IPS DF 6.9 (cell line): ENCODE measurements at regions not wholly inside any gene's neighbourhood (a gene's known extent, or its start where the extent isn't known, plus 50 kb on each side); places are given as distances from the start of the nearest gene placed in this dataset.

Experiments used
- DNase-seq: peaks from one replicate; pipeline ENCODE4 v3.0.0-alpha.2; 2013; ENCODE audit warnings: low read depth, low spot score
- H3K27ac ChIP-seq: one replicate; pipeline ENCODE4 v1.5.1; 2013; ENCODE audit warnings: low read length, control low read depth
- H3K27me3 ChIP-seq: 2 replicates; pipeline ENCODE4 v1.6.1; 2013; ENCODE audit warnings: mild to moderate bottlenecking, low read length; ENCODE audit not compliant: control insufficient read depth, insufficient read depth
- H3K36me3 ChIP-seq: 2 replicates; pipeline ENCODE4 v1.6.1; 2013; ENCODE audit warnings: low read length; ENCODE audit not compliant: control insufficient read depth, insufficient read depth
- H3K4me1 ChIP-seq: 2 replicates; pipeline ENCODE4 v1.6.1; 2013; ENCODE audit warnings: low read length; ENCODE audit not compliant: control insufficient read depth, insufficient read depth
- H3K4me3 ChIP-seq: 2 replicates; pipeline ENCODE4 v1.5.1; 2013; ENCODE audit warnings: mild to moderate bottlenecking, low read length
- H3K9me3 ChIP-seq: 2 replicates; pipeline ENCODE4 v1.6.1; 2013; ENCODE audit warnings: low read length, inconsistent platforms; ENCODE audit not compliant: control insufficient read depth, insufficient read depth
- WGBS: extraction: QIAGEN DNeasy Blood & Tissue Kit; methylation state at CpG from one replicate; pipeline ENCODE4 v1.1.7; 2013; ENCODE audit warnings: mixed read lengths, missing lambda C conversion rate; ENCODE audit not compliant: insufficient read length, insufficient coverage; 5-methylcytosine and 5-hydroxymethylcytosine counted together

GRCh38 chr3:107441617-107442016 lies 64.4 kb downstream of the CCDC54 start:
- H3K4me1 ChIP-seq: peaks cover 4% of the 10 kb centered on the region; the same call in 1 of the 2 replicates
- no peaks in the 10 kb centered on the region for H3K9me3 ChIP-seq
- 100% methylated on average over 2 of the region's 6 CpGs for WGBS
- H3K27me3 ChIP-seq: no peaks in the 10 kb centered on the region
- H3K4me3 ChIP-seq: no peak overlapping the region
- H3K36me3 ChIP-seq: no peaks in the 10 kb centered on the region
- no peak overlapping the region for H3K27ac ChIP-seq
- no peak for DNase-seq

- Histone ChIP-seq H3K4me3 (no peak overlapping the region), H3K36me3 (no peaks in the 10 kb centered on the region), H3K9me3 (no peaks in the 10 kb centered on the region), H3K4me1 (peaks cover 4% of the 10 kb centered on the region; the same call in 1 of the 2 replicates), H3K27me3 (no peaks in the 10 kb centered on the region), H3K27ac (no peak overlapping the region)
- WGBS: no CpG with 5 or more reads among the region's 2 CpGs
- no peak for DNase-seq
Observed at GRCh38 chr3:107443461-107443860, 66.2 kb downstream of the CCDC54 start.

- no CpG with 5 or more reads among the region's 1 CpG for WGBS
- no peaks in the 10 kb centered on the region for H3K9me3 ChIP-seq
- H3K4me1 ChIP-seq: no peaks in the 10 kb centered on the region
Observed at GRCh38 chr3:107446706-107447105, 69.5 kb downstream of the CCDC54 start.

GRCh38 chr3:107450254-107450893 lies 72.4 kb upstream of the BBX start:
- Histone ChIP-seq H3K27me3 (no peaks in the 10 kb centered on the region), H3K9me3 (no peaks in the 10 kb centered on the region), H3K4me3 (no peak overlapping the region), H3K36me3 (no peaks in the 10 kb centered on the region), H3K4me1 (no peaks in the 10 kb centered on the region), H3K27ac (no peak overlapping the region)
- WGBS: no CpG with 5 or more reads among the region's 2 CpGs
- DNase-seq: no peak

More at GRCh38 chr3:107446706-107447105, 69.5 kb downstream of the CCDC54 start:
- Histone ChIP-seq H3K27me3 (no peaks in the 10 kb centered on the region), H3K4me3 (no peak overlapping the region), H3K36me3 (no peaks in the 10 kb centered on the region), H3K27ac (no peak overlapping the region)
- no peak for DNase-seq

GRCh38 chr3:107452436-107452835 lies 70.3 kb upstream of the BBX start:
- Histone ChIP-seq H3K27ac (no peak overlapping the region), H3K9me3 (no peaks in the 10 kb centered on the region), H3K4me1 (no peaks in the 10 kb centered on the region), H3K4me3 (no peak overlapping the region), H3K27me3 (no peaks in the 10 kb centered on the region), H3K36me3 (no peaks in the 10 kb centered on the region)
- DNase-seq: no peak
- no CpG with 5 or more reads among the region's 2 CpGs for whole genome bisulfite sequencing

GRCh38 chr3:107453504-107453903 lies 69.3 kb upstream of the BBX start:
- no peak for DNase-seq
- no CpG with 5 or more reads among the region's 2 CpGs for WGBS
- Histone ChIP-seq H3K4me3 (no peak overlapping the region), H3K36me3 (no peaks in the 10 kb centered on the region), H3K4me1 (no peaks in the 10 kb centered on the region), H3K27me3 (no peaks in the 10 kb centered on the region), H3K27ac (no peak overlapping the region), H3K9me3 (no peaks in the 10 kb centered on the region)

GRCh38 chr3:107455621-107456020 lies 67.1 kb upstream of the BBX start:
- no peaks in the 10 kb centered on the region for H3K9me3 ChIP-seq
- H3K36me3 ChIP-seq: no peaks in the 10 kb centered on the region
- no peaks in the 10 kb centered on the region for H3K4me1 ChIP-seq
- H3K27me3 ChIP-seq: no peaks in the 10 kb centered on the region
- H3K27ac ChIP-seq: no peak overlapping the region
- DNase-seq: no peak
- H3K4me3 ChIP-seq: no peak overlapping the region
- no CpG with 5 or more reads among the region's 1 CpG for WGBS

GRCh38 chr3:107456501-107456900 lies 66.3 kb upstream of the BBX start:
- no peaks in the 10 kb centered on the region for H3K4me1 ChIP-seq
- 100% methylated on average over 1 of the region's 1 CpG for WGBS
- no peaks in the 10 kb centered on the region for H3K36me3 ChIP-seq
- H3K4me3 ChIP-seq: no peak overlapping the region
- no peak for DNase-seq
- no peaks in the 10 kb centered on the region for H3K9me3 ChIP-seq
- no peaks in the 10 kb centered on the region for H3K27me3 ChIP-seq
- no peak overlapping the region for H3K27ac ChIP-seq

- H3K4me1 ChIP-seq: no peaks in the 10 kb centered on the region
- no peaks in the 10 kb centered on the region for H3K27me3 ChIP-seq
- no peaks in the 10 kb centered on the region for H3K9me3 ChIP-seq
- no peak overlapping the region for H3K4me3 ChIP-seq
- no peak overlapping the region for H3K27ac ChIP-seq
- no peak for DNase-seq
- no peaks in the 10 kb centered on the region for H3K36me3 ChIP-seq
Observed at GRCh38 chr3:107458871-107459270, 63.9 kb upstream of the BBX start.

GRCh38 chr3:107461721-107462120 lies 61.0 kb upstream of the BBX start:
- no peak overlapping the region for H3K27ac ChIP-seq
- no CpG with 5 or more reads among the region's 5 CpGs for WGBS
- DNase-seq: no peak
- no peak overlapping the region for H3K4me3 ChIP-seq
- no peaks in the 10 kb centered on the region for H3K27me3 ChIP-seq
- no peaks in the 10 kb centered on the region for H3K36me3 ChIP-seq
- no peaks in the 10 kb centered on the region for H3K4me1 ChIP-seq
- H3K9me3 ChIP-seq: no peaks in the 10 kb centered on the region

- H3K9me3 ChIP-seq: no peaks in the 10 kb centered on the region
- H3K4me3 ChIP-seq: no peak overlapping the region
- no peaks in the 10 kb centered on the region for H3K36me3 ChIP-seq
- WGBS: no CpG with 5 or more reads among the region's 2 CpGs
- no peak for DNase-seq
- H3K27me3 ChIP-seq: no peaks in the 10 kb centered on the region
- H3K4me1 ChIP-seq: no peaks in the 10 kb centered on the region
- no peak overlapping the region for H3K27ac ChIP-seq
Observed at GRCh38 chr3:107464037-107464436, 58.7 kb upstream of the BBX start.
